ENCODE measurements at regions not wholly inside any gene's neighbourhood (a gene's known extent, or its start where the extent isn't known, plus 50 kb on each side); places are given as distances from the start of the nearest gene placed in this dataset.

DNA sequence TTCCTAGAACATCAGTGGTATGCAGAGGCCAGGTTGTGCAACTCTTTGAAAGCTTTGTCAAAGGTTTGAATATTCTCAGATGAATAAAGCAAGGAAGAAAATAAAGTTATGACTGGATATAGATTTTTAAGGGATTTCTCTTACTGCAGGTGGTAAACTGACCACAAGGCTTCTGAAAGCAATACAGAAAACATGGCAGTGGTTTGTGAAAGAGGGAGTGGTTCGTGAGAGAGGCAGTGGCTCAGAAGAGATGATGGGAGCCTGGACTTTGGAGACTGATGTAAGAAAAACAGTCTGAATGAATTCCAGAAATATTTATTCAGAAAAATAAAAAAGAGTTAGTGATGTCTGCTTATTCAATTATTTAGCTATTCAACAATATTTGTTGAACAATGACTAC is 380.4 kb upstream of the CTNND2 start:
- H3K36me3 Mint-ChIP-seq (ENCODE audit: low read depth), result no peaks in the 10 kb centered on the region
- ATAC-seq (ENCODE audit: low read depth), result no peak
- no peak overlapping the region for H3K27ac Mint-ChIP-seq
- TF ChIP-seq, protein P1, sequence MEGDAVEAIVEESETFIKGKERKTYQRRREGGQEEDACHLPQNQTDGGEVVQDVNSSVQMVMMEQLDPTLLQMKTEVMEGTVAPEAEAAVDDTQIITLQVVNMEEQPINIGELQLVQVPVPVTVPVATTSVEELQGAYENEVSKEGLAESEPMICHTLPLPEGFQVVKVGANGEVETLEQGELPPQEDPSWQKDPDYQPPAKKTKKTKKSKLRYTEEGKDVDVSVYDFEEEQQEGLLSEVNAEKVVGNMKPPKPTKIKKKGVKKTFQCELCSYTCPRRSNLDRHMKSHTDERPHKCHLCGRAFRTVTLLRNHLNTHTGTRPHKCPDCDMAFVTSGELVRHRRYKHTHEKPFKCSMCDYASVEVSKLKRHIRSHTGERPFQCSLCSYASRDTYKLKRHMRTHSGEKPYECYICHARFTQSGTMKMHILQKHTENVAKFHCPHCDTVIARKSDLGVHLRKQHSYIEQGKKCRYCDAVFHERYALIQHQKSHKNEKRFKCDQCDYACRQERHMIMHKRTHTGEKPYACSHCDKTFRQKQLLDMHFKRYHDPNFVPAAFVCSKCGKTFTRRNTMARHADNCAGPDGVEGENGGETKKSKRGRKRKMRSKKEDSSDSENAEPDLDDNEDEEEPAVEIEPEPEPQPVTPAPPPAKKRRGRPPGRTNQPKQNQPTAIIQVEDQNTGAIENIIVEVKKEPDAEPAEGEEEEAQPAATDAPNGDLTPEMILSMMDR (IDR thresholded peaks at IDR 0.05), result no peak
- peaks cover 9% of the 10 kb centered on the region for H3K9me3 Mint-ChIP-seq
- no peak overlapping the region for H3K4me3 Mint-ChIP-seq
- H3K27me3 Mint-ChIP-seq, result no peaks in the 10 kb centered on the region
- intact Hi-C loops (cut with micrococcal nuclease), result no loop called here
- POLR2A ChIA-PET, result no interaction called here
- CTCF ChIA-PET, result no interaction called here
- DNase-seq, result no peak
- no peaks in the 10 kb centered on the region for H3K4me1 Mint-ChIP-seq

DNA sequence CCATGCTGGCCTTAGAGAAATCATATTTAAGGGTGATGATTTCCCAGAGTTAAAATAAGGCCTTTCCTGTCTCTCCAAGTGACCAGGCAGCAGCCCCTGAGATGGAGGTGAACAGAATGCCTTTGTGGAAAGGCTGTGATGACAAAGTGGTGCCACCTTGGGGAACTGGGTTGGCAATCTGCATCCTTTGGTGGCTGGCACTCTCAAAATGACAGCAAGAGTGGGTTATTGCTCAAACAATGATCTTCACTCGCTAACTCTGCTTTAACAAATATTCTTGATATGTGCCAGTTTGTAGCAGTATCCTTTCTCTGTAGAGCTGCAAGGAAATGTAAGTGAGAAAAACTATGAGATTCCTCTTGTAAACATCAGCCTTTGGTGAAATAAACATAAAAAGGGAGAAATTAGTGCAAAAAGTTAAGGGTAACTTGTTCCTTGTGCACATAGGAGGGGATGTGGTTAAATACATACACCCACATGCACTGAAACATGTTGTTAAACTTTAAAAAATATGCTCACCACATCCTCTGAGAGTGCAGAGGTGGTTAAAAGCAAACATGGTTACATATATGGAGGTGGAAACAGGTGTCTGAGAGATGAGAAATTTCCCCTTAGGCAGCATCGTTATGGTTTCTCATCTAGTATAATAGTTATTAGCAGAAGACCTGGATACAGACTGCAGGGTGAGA is 373.4 kb upstream of the CTNND2 start:
- ChIA-PET POLR2A (no interaction called here), CTCF (no interaction called here)
- Mint-ChIP-seq H3K4me1 (no peaks in the 10 kb centered on the region), H3K27me3 (no peaks in the 10 kb centered on the region), H3K4me3 (no peak overlapping the region), H3K27ac (no peak overlapping the region), H3K9me3 (peaks cover 11% of the 10 kb centered on the region), H3K36me3 (ENCODE audit: low read depth) (no peaks in the 10 kb centered on the region)
- TF ChIP-seq, protein P1 (IDR thresholded peaks at IDR 0.05), result no peak
- intact Hi-C loops (cut with micrococcal nuclease), result no loop called here
- DNase-seq (no peak), ATAC-seq (ENCODE audit: low read depth) (no peak)

DNA sequence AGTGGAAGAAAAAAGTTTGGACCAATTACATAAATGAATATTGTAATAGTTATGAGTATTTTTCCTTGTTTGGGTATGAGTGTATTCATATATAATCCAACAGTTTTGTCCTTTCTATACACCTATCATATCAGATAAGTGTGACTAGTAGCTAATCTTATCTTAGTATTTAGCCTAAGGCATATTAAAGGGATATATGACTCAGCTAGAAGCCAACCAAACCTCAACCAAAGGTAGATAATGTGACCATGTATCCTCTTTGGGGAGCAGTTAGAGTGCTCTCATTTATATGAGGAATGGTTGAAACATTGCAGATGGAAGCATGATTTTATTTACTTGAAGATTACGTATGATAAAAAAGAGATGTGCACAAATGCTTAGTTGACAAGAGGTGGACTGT is 370.0 kb upstream of the CTNND2 start:
- DNase-seq (no peak), ATAC-seq (ENCODE audit: low read depth) (no peak)
- no peaks in the 10 kb centered on the region for H3K27me3 Mint-ChIP-seq
- no peak overlapping the region for H3K4me3 Mint-ChIP-seq
- TF ChIP-seq, protein P1 (IDR thresholded peaks at IDR 0.05), result no peak
- intact Hi-C loops (cut with micrococcal nuclease), result no loop called here
- H3K9me3 Mint-ChIP-seq, result peaks cover 9% of the 10 kb centered on the region
- ChIA-PET POLR2A (no interaction called here), CTCF (no interaction called here)
- no peaks in the 10 kb centered on the region for H3K4me1 Mint-ChIP-seq
- no peak overlapping the region for H3K27ac Mint-ChIP-seq
- no peaks in the 10 kb centered on the region for H3K36me3 Mint-ChIP-seq (ENCODE audit: low read depth)

DNA sequence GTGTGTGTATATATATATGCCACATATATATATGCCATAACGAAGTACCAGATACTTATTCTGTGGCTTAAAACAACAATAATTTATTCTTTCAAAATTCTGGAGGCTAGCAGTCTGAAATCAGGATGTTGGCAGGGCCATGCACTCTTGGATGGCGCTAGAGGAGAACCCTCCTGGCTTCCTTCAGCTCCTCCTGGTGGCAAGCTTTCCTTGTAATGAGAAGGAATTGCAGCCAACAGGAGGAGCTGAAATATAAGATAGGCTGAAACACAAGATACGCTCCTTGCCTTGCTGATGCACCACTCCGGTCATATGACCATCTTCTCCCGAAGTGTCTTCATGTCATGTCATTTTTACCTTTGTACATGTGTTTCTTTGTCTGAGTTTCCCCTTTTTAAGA is 368.1 kb upstream of the CTNND2 start:
- Mint-ChIP-seq H3K27ac (no peak overlapping the region), H3K27me3 (no peaks in the 10 kb centered on the region), H3K4me3 (no peak overlapping the region), H3K4me1 (no peaks in the 10 kb centered on the region), H3K9me3 (peaks cover 9% of the 10 kb centered on the region), H3K36me3 (ENCODE audit: low read depth) (no peaks in the 10 kb centered on the region)
- TF ChIP-seq, protein P1 (IDR thresholded peaks at IDR 0.05), result no peak
- POLR2A ChIA-PET, result no interaction called here
- intact Hi-C loops (cut with micrococcal nuclease), result no loop called here
- ATAC-seq (ENCODE audit: low read depth) (no peak), DNase-seq (no peak)
- CTCF ChIA-PET, result no interaction called here

GRCh38 chr5:12270914-12271313 is 366.7 kb upstream of the CTNND2 start:
- Mint-ChIP-seq H3K4me3 (no peak overlapping the region), H3K27ac (no peak overlapping the region), H3K4me1 (no peaks in the 10 kb centered on the region), H3K27me3 (no peaks in the 10 kb centered on the region), H3K36me3 (ENCODE audit: low read depth) (no peaks in the 10 kb centered on the region), H3K9me3 (peaks cover under 1% of the 10 kb centered on the region)
- intact Hi-C loops (cut with micrococcal nuclease), result no loop called here
- ChIA-PET POLR2A (no interaction called here), CTCF (no interaction called here)
- DNase-seq (no peak), ATAC-seq (ENCODE audit: low read depth) (no peak)
- TF ChIP-seq, protein P1 (IDR thresholded peaks at IDR 0.05), result no peak

All from activated B cell treated with CpG ODN at 0.5 μM for 24 hours (primary cell).